K562 (cell line): ENCODE measurements at regions not wholly inside any gene's neighbourhood (a gene's known extent, or its start where the extent isn't known, plus 50 kb on each side); places are given as distances from the start of the nearest gene placed in this dataset.

ENCODE experiments used
- ATAC-seq: fragments of 200-7000 bp; cut with Tn5 transposase; 3 replicates; pipeline ENCODE4 v1.9.1; 2020; ENCODE audit warnings: moderate library complexity
- BruUV-seq: library from RNA; stranded (reverse); fragments of 400-500 nt; replicated peaks from 2 replicates; lab custom pipeline; 2021; lab: Mats Ljungman, UMichigan
- CTCF ChIA-PET: fragments of 300-600 bp; formaldehyde crosslinking; extraction: SDS; loops from one replicate; lab custom pipeline; 2021; ENCODE audit warnings: low intra/inter-chr PET ratio; lab: Yijun Ruan, JAX
- POLR2A ChIA-PET: fragments of 300-600, 350-650 bp; sonication (Branson Sonifier 250); formaldehyde crosslinking; extraction: SDS; loops from one replicate; lab custom pipeline; 2021; ENCODE audit warnings: antibody characterized with exemption, inconsistent platforms; lab: Yijun Ruan, JAX
- DNase-seq, 4 experiments: peaks; one replicate each; pipeline versions ENCODE4 v3.0.0 to v3.0.0-alpha.2; 2011 to 2018; ENCODE audit warnings: low spot score in 3 of 4, mixed read lengths in 3 of 4; ENCODE audit errors: extremely low read depth in 1 of 4
- FAIRE-seq: peaks from 2 replicates; lab custom pipeline; 2011; peaks lifted over from hg19 to GRCh38; lab: Jason Lieb, UNC
- H2AFZ ChIP-seq: 2 replicates; pipeline ENCODE4 v1.6.0; 2011; ENCODE audit warnings: low read depth, low read length, control low read depth, inconsistent platforms
- H3K27ac ChIP-seq: fragments of 200-600 bp; 3 replicates; pipeline ENCODE4 v1.8.0; 2011; ENCODE audit warnings: low read depth, mild to moderate bottlenecking, control low read depth, inconsistent platforms, low read length, moderate library complexity, mixed read lengths; ENCODE audit errors: extremely low read depth
- H3K27me3 ChIP-seq, 2 experiments: fragments of 300-600 bp in 1 of 2; 2 replicates in 1 of 2; 3 replicates in 1 of 2; pipeline versions ENCODE4 v1.6.0 to v1.8.0; 2011; ENCODE audit warnings: inconsistent platforms in 2 of 2, low read length in 2 of 2, mild to moderate bottlenecking in 1 of 2, mixed read lengths in 1 of 2, moderate library complexity in 1 of 2; ENCODE audit not compliant: control insufficient read depth in 2 of 2, insufficient read depth in 2 of 2
- H3K36me3 ChIP-seq: fragments of 300-600 bp; 3 replicates; pipeline ENCODE4 v1.8.0; 2011; ENCODE audit warnings: mild to moderate bottlenecking, low read length, inconsistent platforms; ENCODE audit not compliant: control insufficient read depth, insufficient read depth
- H3K4me1 ChIP-seq, 2 experiments: fragments of 200-600 bp in 1 of 2; replicated peaks in 1 of 2; 2 replicates in 1 of 2; 3 replicates in 1 of 2; pipeline versions ENCODE4 v1.5.1 to v1.8.0; 2011; ENCODE audit warnings: inconsistent platforms in 2 of 2, low read length in 2 of 2, mild to moderate bottlenecking in 1 of 2, mixed read lengths in 1 of 2, moderate library complexity in 1 of 2; ENCODE audit not compliant: control insufficient read depth in 2 of 2, insufficient read depth in 2 of 2
- H3K4me2 ChIP-seq: 2 replicates; pipeline ENCODE4 v1.6.1; 2011; ENCODE audit warnings: low read length, control low read depth, inconsistent platforms, mixed read lengths; ENCODE audit not compliant: insufficient read depth
- H3K4me3 ChIP-seq: fragments of 200-600 bp; sonication (generic), shearing (Covaris generic); 2 replicates; pipeline ENCODE4 v1.5.1; 2016; ENCODE audit warnings: control low read depth, inconsistent platforms
- H3K79me2 ChIP-seq: fragments of 200-600 bp; 3 replicates; pipeline ENCODE4 v1.8.0; 2011; ENCODE audit warnings: low read length, inconsistent platforms; ENCODE audit not compliant: control insufficient read depth, insufficient read depth
- H3K9ac ChIP-seq, 2 experiments: 2 replicates each; pipeline versions ENCODE4 v1.6.0 to v1.6.1; 2011; ENCODE audit warnings: low read depth in 2 of 2, low read length in 2 of 2, control low read depth in 1 of 2, inconsistent platforms in 1 of 2, mild to moderate bottlenecking in 1 of 2, mixed read lengths in 1 of 2; ENCODE audit not compliant: insufficient read depth in 1 of 2
- H3K9me1 ChIP-seq: one replicate; pipeline ENCODE4 v1.6.0; 2011; ENCODE audit warnings: inconsistent platforms, mild to moderate bottlenecking, low read length, moderate library complexity; ENCODE audit not compliant: control insufficient read depth, insufficient read depth
- H3K9me3 ChIP-seq: replicated peaks from 2 replicates; pipeline ENCODE4 v1.5.1; 2011; ENCODE audit warnings: low read depth, low read length, inconsistent platforms; ENCODE audit not compliant: control insufficient read depth, insufficient read depth
- H4K20me1 ChIP-seq: replicated peaks from 2 replicates; pipeline ENCODE4 v1.6.1; 2011; ENCODE audit warnings: low read length, inconsistent platforms, mixed read lengths; ENCODE audit not compliant: control insufficient read depth, insufficient read depth
- BDP1 ChIP-seq: IDR thresholded peaks from 3 replicates; pipeline ENCODE4 v1.6.1; 2011; ENCODE audit not compliant: insufficient read length, insufficient read depth
- GTF2E2 ChIP-seq: fragments of 200-800 bp; sonication (Bioruptor generic); IDR thresholded peaks from 2 replicates; pipeline ENCODE4 v1.6.1; 2016; ENCODE audit warnings: missing genetic modification characterization, missing compliant biosample characterization
- HDGF ChIP-seq: fragments of 450-650 bp; IDR thresholded peaks from 2 replicates; pipeline ENCODE4 v1.6.1; 2016
- HNRNPUL1 ChIP-seq: fragments of 200-400 bp; formaldehyde crosslinking; IDR thresholded peaks from 2 replicates; pipeline ENCODE4 v1.6.1; 2017; ENCODE audit warnings: low read length
- ILK ChIP-seq: fragments of 450-650 bp; IDR thresholded peaks from 2 replicates; pipeline ENCODE4 v1.6.1; 2016; ENCODE audit warnings: missing genetic modification characterization, low read depth, mild to moderate bottlenecking, missing compliant biosample characterization, moderate library complexity, borderline replicate concordance
- KAT8 ChIP-seq: fragments of 450-650 bp; IDR thresholded peaks from 2 replicates; pipeline ENCODE4 v1.6.1; 2016; ENCODE audit warnings: low read depth, mild to moderate bottlenecking
- MCM3 ChIP-seq: fragments of 450-650 bp; IDR thresholded peaks from 2 replicates; pipeline ENCODE4 v1.6.1; 2016
- NFYB ChIP-seq: IDR thresholded peaks from 2 replicates; pipeline ENCODE4 v1.6.1; 2011; ENCODE audit warnings: mild to moderate bottlenecking, moderate library complexity; ENCODE audit not compliant: insufficient read length; ENCODE audit errors: extremely low read depth
- RBM39 ChIP-seq: fragments of 200-400 bp; formaldehyde crosslinking; optimal IDR thresholded peaks from 2 replicates; pipeline ENCODE3; 2018; ENCODE audit warnings: low read depth, low read length
- TEAD4 ChIP-seq, 2 experiments: sonication (generic) in 1 of 2; formaldehyde crosslinking in 1 of 2; IDR thresholded peaks; 2 replicates each; pipeline versions ENCODE4 v1.6.1 to v1.8.0; 2012 to 2022; ENCODE audit warnings: borderline replicate concordance in 1 of 2, inconsistent platforms in 1 of 2, low read length in 1 of 2, mild to moderate bottlenecking in 1 of 2, missing genetic modification reagents in 1 of 2
- WGBS: fragments of 100-300 bp; shearing (Covaris generic); methylation state at CpG from one replicate; pipeline ENCODE4 v1.1.6; 2016; ENCODE audit warnings: low coverage, mixed read lengths; ENCODE audit not compliant: insufficient coverage; ENCODE audit errors: missing lambda C conversion rate; 5-methylcytosine and 5-hydroxymethylcytosine counted together
- in situ Hi-C: fragments of 300-500 bp; cut with MboI; formaldehyde crosslinking; loops from 4 replicates; pipeline ENCODE4 v1.15.0; 2018; ENCODE audit warnings: inconsistent platforms, mixed read lengths
- intact Hi-C: fragments of 100-400 bp; cut with micrococcal nuclease; formaldehyde crosslinking; loops from 2 replicates; pipeline ENCODE4 v1.14.2; 2022
- TF ChIP-seq, protein P1 (sequence below): sonication (generic); formaldehyde crosslinking; IDR thresholded peaks from 2 replicates; pipeline ENCODE4 v1.8.0; 2022; ENCODE audit warnings: mild to moderate bottlenecking, missing genetic modification reagents
- TF ChIP-seq, protein P2 (sequence below): fragments of 450-650 bp; IDR thresholded peaks from 2 replicates; pipeline ENCODE4 v1.6.1; 2018; ENCODE audit not compliant: partially characterized antibody
- TF ChIP-seq, protein P3 (sequence below), 2 experiments: fragments of 450-650 bp; IDR thresholded peaks; 2 replicates each; pipeline ENCODE4 v1.6.1; 2016
- TF ChIP-seq, protein P4 (sequence below): fragments of 450-650 bp; IDR thresholded peaks from 2 replicates; pipeline ENCODE4 v1.6.1; 2017; ENCODE audit warnings: antibody characterized with exemption, mild to moderate bottlenecking

DNA sequence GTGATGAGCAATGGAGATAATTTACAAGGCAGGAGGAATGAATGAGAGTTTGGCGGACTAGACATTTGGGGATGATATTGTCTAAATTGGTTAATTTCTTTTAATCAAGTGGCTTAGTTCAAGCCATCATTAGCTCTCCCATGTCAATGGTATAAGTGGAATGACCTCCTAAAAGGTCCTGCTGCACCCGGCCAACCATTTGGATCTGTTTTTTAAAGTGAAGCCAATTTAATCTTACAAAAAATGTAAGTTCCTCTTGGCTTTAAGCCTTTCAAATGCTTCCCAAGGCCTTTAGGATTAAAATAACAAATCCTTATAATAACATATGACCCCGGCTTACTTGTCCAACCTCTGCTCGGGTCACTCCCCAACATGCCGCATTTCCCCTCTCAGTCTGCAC, 484.4 kb upstream of the ADAMTS9 start:
- WGBS, result 20% methylated on average over 5 of the region's 5 CpGs
- H3K9me3 ChIP-seq, result no peaks in the 10 kb centered on the region
- H2AFZ ChIP-seq, result no peak overlapping the region
- H3K4me3 ChIP-seq, result no peak overlapping the region
- no peak overlapping the region for H3K9ac ChIP-seq
- no peaks in the 10 kb centered on the region for H4K20me1 ChIP-seq
- no peak for FAIRE-seq
- no peak overlapping the region for H3K4me2 ChIP-seq
- ChIA-PET POLR2A (no interaction called here), CTCF (no interaction called here)
- no peaks in the 10 kb centered on the region for H3K4me1 ChIP-seq
- ATAC-seq, result no peak
- H3K9me1 ChIP-seq, result no peaks in the 10 kb centered on the region
- intact Hi-C loops (loop anchor here (5.0 to 10.0 kb wide), 2 partner anchors 457 to 640 kb away; no protein-coding TSS in a partner anchor), in situ Hi-C loops (loop anchor here (25.0 kb wide), 1 partner anchor 635 kb away; no protein-coding TSS in a partner anchor)
- no peak overlapping the region for H3K27ac ChIP-seq
- no peaks in the 10 kb centered on the region for H3K27me3 ChIP-seq
- TF ChIP-seq RBM39 (no peak), ILK (tag) (no peak), BDP1 (no peak), NFYB (no peak), HDGF (no peak), MCM3 (no peak), HNRNPUL1 (no peak), GTF2E2 (tag) (no peak), KAT8 (no peak), TEAD4 (IDR thresholded peaks at IDR 0.05; ENCODE audit: low read length) (no peak), TEAD4 (CRISPR knock-in tag; IDR thresholded peaks at IDR 0.05; ENCODE audit: borderline replicate concordance) (no peak)
- TF ChIP-seq, protein P1, sequence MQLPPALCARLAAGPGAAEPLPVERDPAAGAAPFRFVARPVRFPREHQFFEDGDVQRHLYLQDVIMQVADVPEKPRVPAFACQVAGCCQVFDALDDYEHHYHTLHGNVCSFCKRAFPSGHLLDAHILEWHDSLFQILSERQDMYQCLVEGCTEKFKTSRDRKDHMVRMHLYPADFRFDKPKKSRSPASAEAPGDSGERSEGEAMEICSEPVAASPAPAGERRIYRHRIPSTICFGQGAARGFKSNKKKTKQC (CRISPR knock-in tag), result no peak
- TF ChIP-seq, protein P2, sequence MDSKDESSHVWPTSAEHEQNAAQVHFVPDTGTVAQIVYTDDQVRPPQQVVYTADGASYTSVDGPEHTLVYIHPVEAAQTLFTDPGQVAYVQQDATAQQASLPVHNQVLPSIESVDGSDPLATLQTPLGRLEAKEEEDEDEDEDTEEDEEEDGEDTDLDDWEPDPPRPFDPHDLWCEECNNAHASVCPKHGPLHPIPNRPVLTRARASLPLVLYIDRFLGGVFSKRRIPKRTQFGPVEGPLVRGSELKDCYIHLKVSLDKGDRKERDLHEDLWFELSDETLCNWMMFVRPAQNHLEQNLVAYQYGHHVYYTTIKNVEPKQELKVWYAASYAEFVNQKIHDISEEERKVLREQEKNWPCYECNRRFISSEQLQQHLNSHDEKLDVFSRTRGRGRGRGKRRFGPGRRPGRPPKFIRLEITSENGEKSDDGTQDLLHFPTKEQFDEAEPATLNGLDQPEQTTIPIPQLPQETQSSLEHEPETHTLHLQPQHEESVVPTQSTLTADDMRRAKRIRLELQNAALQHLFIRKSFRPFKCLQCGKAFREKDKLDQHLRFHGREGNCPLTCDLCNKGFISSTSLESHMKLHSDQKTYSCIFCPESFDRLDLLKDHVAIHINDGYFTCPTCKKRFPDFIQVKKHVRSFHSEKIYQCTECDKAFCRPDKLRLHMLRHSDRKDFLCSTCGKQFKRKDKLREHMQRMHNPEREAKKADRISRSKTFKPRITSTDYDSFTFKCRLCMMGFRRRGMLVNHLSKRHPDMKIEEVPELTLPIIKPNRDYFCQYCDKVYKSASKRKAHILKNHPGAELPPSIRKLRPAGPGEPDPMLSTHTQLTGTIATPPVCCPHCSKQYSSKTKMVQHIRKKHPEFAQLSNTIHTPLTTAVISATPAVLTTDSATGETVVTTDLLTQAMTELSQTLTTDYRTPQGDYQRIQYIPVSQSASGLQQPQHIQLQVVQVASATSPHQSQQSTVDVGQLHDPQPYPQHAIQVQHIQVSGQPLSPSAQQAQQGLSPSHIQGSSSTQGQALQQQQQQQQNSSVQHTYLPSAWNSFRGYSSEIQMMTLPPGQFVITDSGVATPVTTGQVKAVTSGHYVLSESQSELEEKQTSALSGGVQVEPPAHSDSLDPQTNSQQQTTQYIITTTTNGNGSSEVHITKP, result no peak
- TF ChIP-seq, protein P3, sequence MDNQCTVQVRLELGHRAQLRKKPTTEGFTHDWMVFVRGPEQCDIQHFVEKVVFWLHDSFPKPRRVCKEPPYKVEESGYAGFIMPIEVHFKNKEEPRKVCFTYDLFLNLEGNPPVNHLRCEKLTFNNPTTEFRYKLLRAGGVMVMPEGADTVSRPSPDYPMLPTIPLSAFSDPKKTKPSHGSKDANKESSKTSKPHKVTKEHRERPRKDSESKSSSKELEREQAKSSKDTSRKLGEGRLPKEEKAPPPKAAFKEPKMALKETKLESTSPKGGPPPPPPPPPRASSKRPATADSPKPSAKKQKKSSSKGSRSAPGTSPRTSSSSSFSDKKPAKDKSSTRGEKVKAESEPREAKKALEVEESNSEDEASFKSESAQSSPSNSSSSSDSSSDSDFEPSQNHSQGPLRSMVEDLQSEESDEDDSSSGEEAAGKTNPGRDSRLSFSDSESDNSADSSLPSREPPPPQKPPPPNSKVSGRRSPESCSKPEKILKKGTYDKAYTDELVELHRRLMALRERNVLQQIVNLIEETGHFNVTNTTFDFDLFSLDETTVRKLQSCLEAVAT (IDR thresholded peaks at IDR 0.05), result no peak
- TF ChIP-seq, protein P4, sequence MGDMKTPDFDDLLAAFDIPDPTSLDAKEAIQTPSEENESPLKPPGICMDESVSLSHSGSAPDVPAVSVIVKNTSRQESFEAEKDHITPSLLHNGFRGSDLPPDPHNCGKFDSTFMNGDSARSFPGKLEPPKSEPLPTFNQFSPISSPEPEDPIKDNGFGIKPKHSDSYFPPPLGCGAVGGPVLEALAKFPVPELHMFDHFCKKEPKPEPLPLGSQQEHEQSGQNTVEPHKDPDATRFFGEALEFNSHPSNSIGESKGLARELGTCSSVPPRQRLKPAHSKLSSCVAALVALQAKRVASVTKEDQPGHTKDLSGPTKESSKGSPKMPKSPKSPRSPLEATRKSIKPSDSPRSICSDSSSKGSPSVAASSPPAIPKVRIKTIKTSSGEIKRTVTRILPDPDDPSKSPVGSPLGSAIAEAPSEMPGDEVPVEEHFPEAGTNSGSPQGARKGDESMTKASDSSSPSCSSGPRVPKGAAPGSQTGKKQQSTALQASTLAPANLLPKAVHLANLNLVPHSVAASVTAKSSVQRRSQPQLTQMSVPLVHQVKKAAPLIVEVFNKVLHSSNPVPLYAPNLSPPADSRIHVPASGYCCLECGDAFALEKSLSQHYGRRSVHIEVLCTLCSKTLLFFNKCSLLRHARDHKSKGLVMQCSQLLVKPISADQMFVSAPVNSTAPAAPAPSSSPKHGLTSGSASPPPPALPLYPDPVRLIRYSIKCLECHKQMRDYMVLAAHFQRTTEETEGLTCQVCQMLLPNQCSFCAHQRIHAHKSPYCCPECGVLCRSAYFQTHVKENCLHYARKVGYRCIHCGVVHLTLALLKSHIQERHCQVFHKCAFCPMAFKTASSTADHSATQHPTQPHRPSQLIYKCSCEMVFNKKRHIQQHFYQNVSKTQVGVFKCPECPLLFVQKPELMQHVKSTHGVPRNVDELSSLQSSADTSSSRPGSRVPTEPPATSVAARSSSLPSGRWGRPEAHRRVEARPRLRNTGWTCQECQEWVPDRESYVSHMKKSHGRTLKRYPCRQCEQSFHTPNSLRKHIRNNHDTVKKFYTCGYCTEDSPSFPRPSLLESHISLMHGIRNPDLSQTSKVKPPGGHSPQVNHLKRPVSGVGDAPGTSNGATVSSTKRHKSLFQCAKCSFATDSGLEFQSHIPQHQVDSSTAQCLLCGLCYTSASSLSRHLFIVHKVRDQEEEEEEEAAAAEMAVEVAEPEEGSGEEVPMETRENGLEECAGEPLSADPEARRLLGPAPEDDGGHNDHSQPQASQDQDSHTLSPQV, result no peak
- TF ChIP-seq, all 486 proteins: peak for 0
- no peaks in the 10 kb centered on the region for H3K79me2 ChIP-seq
- H3K36me3 ChIP-seq, result no peaks in the 10 kb centered on the region
- DNase-seq, result no peak
- no TSS peak for BruUV-seq
